Upper lobe of right lung (tissue), 1 donor: ENCODE measurements at regions not wholly inside any gene's neighbourhood (a gene's known extent, or its start where the extent isn't known, plus 50 kb on each side); places are given as distances from the start of the nearest gene placed in this dataset.

ENCODE experiments used
- ATAC-seq: fragments of 200-7000 bp; cut with Tn5 transposase; one replicate; pipeline ENCODE4 v1.9.1; 2020; ENCODE audit warnings: mild to moderate bottlenecking, moderate library complexity
- DNase-seq: peaks from one replicate; pipeline ENCODE4 v3.0.0-alpha.2; 2020
- H3K27ac ChIP-seq: fragments of 200-600 bp; one replicate; pipeline ENCODE4 v1.8.0; 2022
- H3K27me3 ChIP-seq: fragments of 200-600 bp; one replicate; pipeline ENCODE4 v1.8.0; 2022; ENCODE audit warnings: mild to moderate bottlenecking
- H3K36me3 ChIP-seq: fragments of 200-600 bp; one replicate; pipeline ENCODE4 v1.8.0; 2022
- H3K4me1 ChIP-seq: fragments of 200-600 bp; one replicate; pipeline ENCODE4 v1.8.0; 2022
- H3K4me3 ChIP-seq: fragments of 200-600 bp; one replicate; pipeline ENCODE4 v1.8.0; 2022; ENCODE audit warnings: mild to moderate bottlenecking
- H3K9me3 ChIP-seq: fragments of 200-600 bp; one replicate; pipeline ENCODE4 v1.8.0; 2022
- CTCF ChIP-seq: fragments of 200-600 bp; IDR thresholded peaks from one replicate; pipeline ENCODE4 v1.8.0; 2022; ENCODE audit warnings: antibody characterized with exemption
- intact Hi-C: fragments of 100-400 bp; cut with DNase I; formaldehyde crosslinking; loops from one replicate; pipeline ENCODE4 v1.11.0; 2022
- donor health status: DM: no; HTN: yes; CAD: no; lungs with severe emphysema.

GRCh38 chr5:86884608-86885007 lies 266.9 kb downstream of the COX7C start:
- Histone ChIP-seq H3K27me3 (no peaks in the 10 kb centered on the region), H3K36me3 (no peaks in the 10 kb centered on the region), H3K9me3 (no peaks in the 10 kb centered on the region), H3K27ac (no peak overlapping the region), H3K4me1 (no peaks in the 10 kb centered on the region), H3K4me3 (no peak overlapping the region)
- intact Hi-C loops, result no loop called here
- TF ChIP-seq CTCF, result no peak
- no peak for ATAC-seq
- no peak for DNase-seq

- TF ChIP-seq CTCF, result no peak
- no peak overlapping the region for H3K27ac ChIP-seq
- no peak for DNase-seq
- no peaks in the 10 kb centered on the region for H3K9me3 ChIP-seq
- H3K4me1 ChIP-seq, result no peaks in the 10 kb centered on the region
- no peak overlapping the region for H3K4me3 ChIP-seq
- ATAC-seq, result no peak
- no peaks in the 10 kb centered on the region for H3K36me3 ChIP-seq
- intact Hi-C loops, result no loop called here
- H3K27me3 ChIP-seq, result no peaks in the 10 kb centered on the region
Measured at GRCh38 chr5:86885011-86885410, 267.3 kb downstream of the COX7C start.

- ATAC-seq (no peak), DNase-seq (no peak)
- no peak overlapping the region for H3K27ac ChIP-seq
- no peaks in the 10 kb centered on the region for H3K36me3 ChIP-seq
- H3K27me3 ChIP-seq, result no peaks in the 10 kb centered on the region
- H3K4me3 ChIP-seq, result no peak overlapping the region
- H3K4me1 ChIP-seq, result no peaks in the 10 kb centered on the region
- TF ChIP-seq CTCF, result no peak
- no peaks in the 10 kb centered on the region for H3K9me3 ChIP-seq
- intact Hi-C loops, result no loop called here
Measured at GRCh38 chr5:86885489-86886230, 267.9 kb downstream of the COX7C start.

- no peak for TF ChIP-seq CTCF
- H3K4me3 ChIP-seq, result no peak overlapping the region
- no peaks in the 10 kb centered on the region for H3K27me3 ChIP-seq
- H3K36me3 ChIP-seq, result no peaks in the 10 kb centered on the region
- H3K27ac ChIP-seq, result no peak overlapping the region
- DNase-seq (no peak), ATAC-seq (no peak)
- H3K4me1 ChIP-seq, result no peaks in the 10 kb centered on the region
- intact Hi-C loops, result no loop called here
- H3K9me3 ChIP-seq, result no peaks in the 10 kb centered on the region
Measured at GRCh38 chr5:86890375-86890774, 272.6 kb downstream of the COX7C start.

- ATAC-seq (no peak), DNase-seq (no peak)
- Histone ChIP-seq H3K27ac (no peak overlapping the region), H3K9me3 (no peaks in the 10 kb centered on the region), H3K36me3 (no peaks in the 10 kb centered on the region), H3K27me3 (no peaks in the 10 kb centered on the region), H3K4me3 (no peak overlapping the region), H3K4me1 (no peaks in the 10 kb centered on the region)
- no peak for TF ChIP-seq CTCF
- intact Hi-C loops, result no loop called here
Measured at GRCh38 chr5:86894056-86894455, 276.3 kb downstream of the COX7C start.

GRCh38 chr5:86896916-86897315 lies 279.2 kb downstream of the COX7C start:
- ATAC-seq (no peak), DNase-seq (no peak)
- Histone ChIP-seq H3K27me3 (no peaks in the 10 kb centered on the region), H3K4me3 (no peak overlapping the region), H3K36me3 (no peaks in the 10 kb centered on the region), H3K4me1 (no peaks in the 10 kb centered on the region), H3K27ac (no peak overlapping the region), H3K9me3 (no peaks in the 10 kb centered on the region)
- no peak for TF ChIP-seq CTCF
- intact Hi-C loops, result no loop called here
